ENCODE measurements at regions not wholly inside any gene's neighbourhood (a gene's known extent, or its start where the extent isn't known, plus 50 kb on each side); places are given as distances from the start of the nearest gene placed in this dataset.

- Histone ChIP-seq H3K27ac (no peak overlapping the region), H3K36me3 (no peaks in the 10 kb centered on the region), H3K4me1 (peaks cover 0 to 4% (median 0%) of the 10 kb centered on the region in 3 donors), H3K4me3 (no peak overlapping the region), H3K9me3 (no peaks in the 10 kb centered on the region), H3K27me3 (no peaks in the 10 kb centered on the region)
- TF ChIP-seq CTCF (IDR thresholded peaks at IDR 0.05) (no peak), POLR2A (IDR thresholded peaks at IDR 0.05) (no peak)
- DNase-seq, result no peak
- 70 to 89% methylated on average over 2 of the region's 2 CpGs for WGBS, 2 donors
- intact Hi-C loops (cut with DNase I), result no loop called here
Measured at GRCh38 chr4:20370274-20370673, 118.6 kb downstream of the SLIT2 start.

- no peaks in the 10 kb centered on the region for H3K9me3 ChIP-seq
- 53 to 61% methylated on average over 2 of the region's 2 CpGs for WGBS, 2 donors
- H3K27ac ChIP-seq, result no peak overlapping the region
- no peak overlapping the region for H3K4me3 ChIP-seq
- H3K27me3 ChIP-seq, result no peaks in the 10 kb centered on the region
- intact Hi-C loops (cut with DNase I), result no loop called here
- no peak for TF ChIP-seq CTCF (IDR thresholded peaks at IDR 0.05)
- no peak for TF ChIP-seq POLR2A (IDR thresholded peaks at IDR 0.05)
- H3K4me1 ChIP-seq, result no peaks in the 10 kb centered on the region
- DNase-seq, result no peak
- H3K36me3 ChIP-seq, result no peaks in the 10 kb centered on the region
Measured at GRCh38 chr4:20376070-20376469, 124.4 kb downstream of the SLIT2 start.

- no peaks in the 10 kb centered on the region for H3K4me1 ChIP-seq
- H3K9me3 ChIP-seq, result no peaks in the 10 kb centered on the region
- H3K4me3 ChIP-seq, result no peak overlapping the region
- H3K36me3 ChIP-seq, result no peaks in the 10 kb centered on the region
- no peaks in the 10 kb centered on the region for H3K27me3 ChIP-seq
- WGBS, 2 donors, result 61 to 69% methylated on average over 1 of the region's 1 CpG
- H3K27ac ChIP-seq, result no peak overlapping the region
- TF ChIP-seq POLR2A (IDR thresholded peaks at IDR 0.05) (no peak), CTCF (IDR thresholded peaks at IDR 0.05) (no peak)
- intact Hi-C loops (cut with DNase I), result no loop called here
- DNase-seq, result no peak
Measured at GRCh38 chr4:20378181-20378580, 126.5 kb downstream of the SLIT2 start.

- H3K36me3 ChIP-seq, result no peaks in the 10 kb centered on the region
- WGBS, 2 donors, result 94 to 97% methylated on average over 7 to 9 of the region's 9 CpGs
- intact Hi-C loops (cut with DNase I), result no loop called here
- no peak for TF ChIP-seq CTCF (IDR thresholded peaks at IDR 0.05)
- no peak for TF ChIP-seq POLR2A (IDR thresholded peaks at IDR 0.05)
- H3K4me3 ChIP-seq, result no peak overlapping the region
- H3K4me1 ChIP-seq, result no peaks in the 10 kb centered on the region
- H3K9me3 ChIP-seq, result no peaks in the 10 kb centered on the region
- no peak overlapping the region for H3K27ac ChIP-seq
- no peak for DNase-seq
- no peaks in the 10 kb centered on the region for H3K27me3 ChIP-seq
Measured at GRCh38 chr4:20381005-20381404, 129.3 kb downstream of the SLIT2 start.

- H3K4me1 ChIP-seq, result no peaks in the 10 kb centered on the region
- intact Hi-C loops (cut with DNase I), result no loop called here
- DNase-seq, result no peak
- no peak for TF ChIP-seq POLR2A (IDR thresholded peaks at IDR 0.05)
- H3K27ac ChIP-seq, result no peak overlapping the region
- no peaks in the 10 kb centered on the region for H3K27me3 ChIP-seq
- no peaks in the 10 kb centered on the region for H3K36me3 ChIP-seq
- no peak overlapping the region for H3K4me3 ChIP-seq
- no peaks in the 10 kb centered on the region for H3K9me3 ChIP-seq
Measured at GRCh38 chr4:20383283-20383682, 131.6 kb downstream of the SLIT2 start.

- Histone ChIP-seq H3K27me3 (no peaks in the 10 kb centered on the region), H3K4me1 (no peaks in the 10 kb centered on the region), H3K4me3 (no peak overlapping the region), H3K9me3 (no peaks in the 10 kb centered on the region), H3K36me3 (no peaks in the 10 kb centered on the region), H3K27ac (no peak overlapping the region)
- no peak for DNase-seq
- intact Hi-C loops (cut with DNase I), result no loop called here
- no peak for TF ChIP-seq POLR2A (IDR thresholded peaks at IDR 0.05)
- TF ChIP-seq CTCF (IDR thresholded peaks at IDR 0.05), result no peak
Measured at GRCh38 chr4:20383969-20384368, 132.3 kb downstream of the SLIT2 start.
